NT2/D1 (cell line): ENCODE measurements at regions not wholly inside any gene's neighbourhood (a gene's known extent, or its start where the extent isn't known, plus 50 kb on each side); places are given as distances from the start of the nearest gene placed in this dataset.
"Not testable (repeated sequence)": the region's sequence is repeated elsewhere in the genome, so short reads cannot be mapped to it uniquely, and the experiment has no call there.

Source experiments
- DNase-seq: peaks from one replicate; pipeline ENCODE4 v3.0.0-alpha.2; 2011; ENCODE audit warnings: low read depth, low spot score
- H3K27me3 ChIP-seq: 2 replicates; pipeline ENCODE4 v1.6.0; 2011; ENCODE audit warnings: mild to moderate bottlenecking; ENCODE audit not compliant: insufficient read length, insufficient read depth
- H3K36me3 ChIP-seq: 2 replicates; pipeline ENCODE4 v1.6.1; 2011; ENCODE audit warnings: mild to moderate bottlenecking, low read length, mixed read lengths; ENCODE audit not compliant: insufficient read depth, insufficient read length
- H3K4me1 ChIP-seq: 2 replicates; pipeline ENCODE4 v1.5.1; 2011; ENCODE audit not compliant: insufficient read depth, insufficient read length
- H3K4me3 ChIP-seq: 2 replicates; pipeline ENCODE4 v1.5.1; 2011; ENCODE audit warnings: low read depth; ENCODE audit not compliant: insufficient read length
- H3K9ac ChIP-seq: 2 replicates; pipeline ENCODE4 v1.6.0; 2011; ENCODE audit warnings: low read depth; ENCODE audit not compliant: insufficient read length
- H3K9me3 ChIP-seq: 2 replicates; pipeline ENCODE4 v1.5.1; 2011; ENCODE audit warnings: mild to moderate bottlenecking, low read length; ENCODE audit not compliant: insufficient read depth
- SUZ12 ChIP-seq: IDR thresholded peaks from 2 replicates; pipeline ENCODE4 v1.6.1; 2011; ENCODE audit not compliant: insufficient read length, insufficient read depth; ENCODE audit errors: extremely low read depth
- YY1 ChIP-seq: IDR thresholded peaks from 2 replicates; pipeline ENCODE4 v1.6.1; 2011; ENCODE audit not compliant: insufficient read length, insufficient read depth
- ZNF274 ChIP-seq: IDR thresholded peaks from 2 replicates; pipeline ENCODE4 v1.6.1; 2011; ENCODE audit warnings: mild to moderate bottlenecking, low read depth, low read length

DNA sequence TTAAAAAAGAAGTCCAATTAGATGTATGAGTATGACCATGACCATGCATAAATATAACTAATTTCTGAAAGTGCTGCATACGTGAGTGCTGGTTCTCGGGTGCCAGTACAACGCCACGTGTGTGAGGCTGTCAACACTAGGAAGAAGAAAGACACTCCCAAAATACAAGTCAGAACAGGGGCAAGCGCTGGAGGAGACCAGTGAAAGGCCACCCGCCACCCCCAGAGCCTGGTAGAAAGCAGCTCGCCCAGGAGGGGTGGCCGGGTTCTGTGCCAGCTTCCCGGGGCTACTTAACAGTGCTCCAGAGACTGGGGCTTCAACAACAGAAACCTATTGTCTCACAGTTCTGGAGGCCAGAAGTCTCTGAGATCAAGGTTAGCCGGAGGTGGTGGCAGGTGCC, 147.6 kb downstream of the RTP5 start:
- no peak overlapping the region for H3K9ac ChIP-seq
- no peak for TF ChIP-seq ZNF274
- TF ChIP-seq SUZ12 = no peak
- no peak for TF ChIP-seq YY1
- H3K27me3 ChIP-seq = peaks cover 3% of the 10 kb centered on the region
- no peak for DNase-seq
- no peaks in the 10 kb centered on the region for H3K36me3 ChIP-seq
- peaks cover 2% of the 10 kb centered on the region for H3K4me1 ChIP-seq
- no peaks in the 10 kb centered on the region; the same call in 1 of the 2 replicates for H3K9me3 ChIP-seq
- H3K4me3 ChIP-seq = no peak overlapping the region

DNA sequence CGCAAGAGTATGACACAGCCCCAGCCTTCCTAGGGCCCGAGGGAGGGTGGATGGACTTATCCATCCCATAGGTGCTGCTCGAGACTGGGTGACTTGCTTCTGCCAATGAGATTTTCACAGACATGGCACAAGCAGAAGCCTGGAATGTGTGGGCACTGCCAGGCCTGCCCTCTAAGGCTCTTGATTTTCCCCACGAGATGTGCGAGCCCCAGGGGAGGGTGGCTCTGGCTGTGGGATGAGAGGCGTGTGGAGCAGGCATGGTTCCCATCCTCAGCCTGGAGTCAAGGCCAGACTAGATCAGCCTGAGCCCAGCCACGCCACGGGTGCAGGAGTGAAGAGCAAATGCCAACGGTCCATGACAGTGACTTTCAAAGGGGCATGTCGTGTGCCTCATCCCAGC, 148.9 kb downstream of the RTP5 start:
- H3K27me3 ChIP-seq = peaks cover 17% of the 10 kb centered on the region
- H3K9me3 ChIP-seq, DNase-seq, H3K36me3 ChIP-seq, H3K4me1 ChIP-seq, H3K9ac ChIP-seq, H3K4me3 ChIP-seq: not testable (repeated sequence)

DNA sequence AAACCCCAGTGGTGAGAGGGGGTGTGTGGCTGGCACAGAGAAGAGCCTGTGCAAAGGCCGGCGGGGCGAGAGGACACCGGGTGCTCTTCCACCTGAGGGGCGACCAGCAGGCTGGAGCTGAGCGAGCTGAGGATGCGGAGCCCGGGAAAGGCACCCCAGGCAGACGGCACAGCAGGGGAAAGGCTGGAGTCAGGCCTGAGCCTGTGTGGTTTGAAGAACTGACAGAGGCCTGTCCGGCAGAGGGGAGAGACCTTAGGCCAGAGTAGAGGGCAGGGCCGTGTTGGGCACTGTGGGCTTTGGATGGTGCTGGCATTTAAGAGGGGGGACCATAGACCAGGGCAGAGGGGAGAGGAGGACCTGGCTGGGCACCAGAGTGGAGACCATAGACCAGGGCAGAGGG, 149.8 kb downstream of the RTP5 start:
- Histone ChIP-seq H3K4me1 (peaks cover 2% of the 10 kb centered on the region), H3K4me3 (no peak overlapping the region), H3K9me3 (no peaks in the 10 kb centered on the region; the same call in 1 of the 2 replicates), H3K36me3 (no peaks in the 10 kb centered on the region), H3K27me3 (peaks cover 21% of the 10 kb centered on the region), H3K9ac (no peak overlapping the region)
- no peak for DNase-seq
- TF ChIP-seq SUZ12 = no peak

DNA sequence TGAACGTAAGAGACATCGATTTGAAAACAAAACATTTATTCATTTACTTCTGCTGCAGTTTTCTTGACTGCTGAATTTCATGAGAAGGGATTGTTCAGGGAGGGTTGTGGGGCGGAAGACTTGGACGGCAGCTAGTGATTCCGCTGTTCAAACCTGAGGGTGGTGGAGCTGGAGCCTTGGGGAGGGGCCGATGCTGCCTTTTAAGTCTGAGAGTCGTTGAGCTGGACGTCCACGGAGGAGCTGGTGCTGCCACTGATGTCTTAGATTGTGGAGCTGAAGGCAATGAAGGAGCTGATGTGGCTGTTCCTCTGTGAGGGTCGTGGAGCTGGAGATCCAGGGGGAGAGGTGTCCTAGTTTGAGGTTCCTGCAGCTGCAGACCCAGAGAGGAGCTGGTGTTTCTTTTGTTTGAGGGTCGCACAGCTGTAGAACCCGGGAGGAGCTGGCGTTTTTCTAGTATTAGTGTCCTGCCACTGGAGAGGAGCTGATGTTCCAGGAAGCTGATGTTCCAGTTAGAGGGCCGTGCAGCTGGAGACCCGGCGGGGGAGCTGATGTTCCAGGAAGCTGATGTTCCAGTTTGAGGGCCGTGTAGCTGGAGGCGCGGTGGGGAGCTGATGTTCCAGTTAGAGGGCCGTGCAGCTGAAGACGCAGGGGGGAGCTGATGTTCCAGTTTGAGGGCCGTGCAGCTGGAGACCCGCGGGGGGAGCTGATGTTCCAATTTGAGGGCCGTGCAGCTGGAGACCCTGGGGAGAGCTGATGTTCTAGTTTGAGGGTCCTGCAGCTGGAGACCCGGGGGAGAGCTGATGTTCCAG, 150.9 kb downstream of the RTP5 start:
- Histone ChIP-seq H3K4me3 (no peak overlapping the region), H3K4me1 (peaks cover 2% of the 10 kb centered on the region), H3K36me3 (no peaks in the 10 kb centered on the region), H3K27me3 (peaks cover 32% of the 10 kb centered on the region), H3K9ac (no peak overlapping the region), H3K9me3 (peaks cover 6% of the 10 kb centered on the region; the same call in 1 of the 2 replicates)
- DNase-seq = no peak
- TF ChIP-seq YY1 (no peak), SUZ12 (no peak), ZNF274 (no peak)

DNA sequence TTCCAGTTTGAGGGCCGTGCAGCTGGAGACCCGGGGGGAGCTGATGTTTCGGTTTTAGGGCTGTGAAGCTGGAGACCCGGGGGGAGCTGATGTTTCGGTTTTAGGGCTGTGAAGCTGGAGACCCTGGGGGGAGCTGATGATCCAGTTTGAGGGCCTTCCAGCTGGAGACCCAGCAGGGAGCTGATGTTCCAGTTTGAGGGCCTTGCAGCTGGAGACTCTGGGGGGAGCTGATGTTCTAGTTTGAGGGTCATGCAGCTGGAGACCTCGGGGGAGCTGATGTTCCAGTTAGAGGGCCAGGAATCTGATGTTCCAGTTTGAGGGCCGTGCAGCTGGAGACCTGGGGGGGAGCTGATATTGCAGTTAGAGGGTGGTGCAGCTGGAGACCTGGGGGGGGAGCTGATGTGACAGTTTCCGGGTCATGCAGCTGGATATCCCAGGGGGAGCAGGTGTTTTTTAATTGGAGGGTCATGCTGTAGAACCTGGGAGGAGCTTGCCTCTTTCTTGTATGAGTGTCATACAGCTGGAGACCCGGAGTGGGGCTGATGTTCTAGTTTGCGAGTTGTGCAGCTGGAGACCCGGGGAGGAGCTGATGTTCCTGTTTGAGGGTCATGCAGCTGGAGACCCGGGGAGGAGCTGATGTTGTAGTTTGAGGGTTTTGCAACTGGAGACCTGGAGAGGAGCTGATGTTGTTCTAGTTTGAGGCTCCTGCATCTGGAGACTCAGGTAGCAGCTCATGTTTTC, 153.2 kb downstream of the RTP5 start:
- Histone ChIP-seq H3K9ac (no peak overlapping the region), H3K9me3 (peaks cover 6% of the 10 kb centered on the region; the same call in 1 of the 2 replicates), H3K27me3 (peaks cover 34% of the 10 kb centered on the region), H3K4me3 (no peak overlapping the region), H3K36me3 (no peaks in the 10 kb centered on the region), H3K4me1 (peaks cover 2% of the 10 kb centered on the region)
- TF ChIP-seq YY1 (no peak), ZNF274 (no peak), SUZ12 (no peak)
- no peak for DNase-seq

DNA sequence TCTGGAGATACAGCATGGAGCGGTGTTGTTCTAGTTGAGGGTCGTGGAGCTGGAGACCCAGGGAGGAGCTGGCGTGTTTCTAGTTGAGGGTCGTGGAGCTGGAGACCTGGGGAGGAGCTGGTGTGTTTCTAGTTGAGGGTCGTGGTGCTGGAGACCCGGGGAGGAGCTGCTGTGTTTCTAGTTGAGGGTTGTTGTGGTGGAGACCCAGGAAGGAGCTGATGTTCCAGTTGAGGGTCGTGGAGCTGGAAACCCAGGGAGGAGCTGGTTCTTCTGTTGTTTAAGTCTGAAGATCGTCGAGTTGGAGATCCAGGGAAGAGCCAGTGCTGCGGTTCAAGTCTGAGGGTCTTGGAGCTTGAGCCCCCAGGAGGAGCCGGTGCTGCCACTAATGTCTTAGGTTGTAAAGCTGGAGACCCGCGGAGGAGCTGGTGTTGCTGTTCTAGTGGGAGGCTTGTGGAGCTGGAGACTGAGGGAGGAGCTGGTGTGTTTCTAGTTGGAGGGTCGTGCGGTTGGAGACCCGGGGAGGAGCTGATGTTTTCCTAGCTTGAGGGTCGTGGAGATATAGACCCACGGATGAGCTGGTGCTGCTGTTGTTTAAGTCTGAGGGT, 155.3 kb downstream of the RTP5 start:
- H3K4me1 ChIP-seq = peaks cover 2% of the 10 kb centered on the region
- no peak overlapping the region for H3K4me3 ChIP-seq
- H3K9me3 ChIP-seq = peaks cover 6% of the 10 kb centered on the region; the same call in 1 of the 2 replicates
- DNase-seq = no peak
- no peaks in the 10 kb centered on the region for H3K36me3 ChIP-seq
- H3K9ac ChIP-seq = no peak overlapping the region
- TF ChIP-seq SUZ12 (no peak), YY1 (no peak), ZNF274 (no peak)
- H3K27me3 ChIP-seq = peaks cover 37% of the 10 kb centered on the region

DNA sequence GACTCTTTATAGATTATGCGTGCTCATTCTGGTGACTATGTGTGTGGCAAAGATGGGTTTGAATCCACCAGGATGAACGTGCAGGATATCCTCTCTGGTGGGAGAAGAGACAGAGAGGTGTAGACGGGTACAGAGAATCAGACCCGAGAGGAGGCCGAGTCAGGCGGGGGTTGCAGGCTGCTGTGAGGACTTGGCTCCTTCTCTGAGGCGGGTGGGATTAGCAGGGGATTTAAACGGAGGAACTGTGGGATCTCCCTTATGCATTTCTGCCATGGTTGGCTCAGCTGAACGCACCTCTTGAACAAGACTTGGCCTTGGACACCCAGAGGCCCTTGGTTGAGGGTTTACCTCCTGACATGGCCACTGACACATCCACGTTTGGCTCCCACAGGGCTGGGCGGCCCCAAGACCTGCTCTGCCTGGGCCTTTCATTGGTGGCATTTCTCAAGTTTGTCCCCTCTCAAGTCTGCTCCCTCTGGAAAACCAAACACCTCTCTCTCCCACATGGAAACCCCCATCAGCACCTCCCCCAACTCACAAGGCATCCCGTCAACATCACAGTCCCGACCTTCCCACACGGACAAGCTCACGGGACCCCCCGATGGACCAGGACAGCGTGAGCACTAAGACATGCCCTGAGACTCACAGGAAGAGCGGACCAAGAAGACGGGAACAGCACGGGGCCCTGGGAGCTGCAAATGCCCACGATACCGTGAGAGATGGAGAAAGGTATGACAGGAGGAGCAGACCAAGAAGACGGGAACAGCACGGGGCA, 158.3 kb downstream of the RTP5 start:
- TF ChIP-seq YY1 = no peak
- no peak for TF ChIP-seq SUZ12
- TF ChIP-seq ZNF274 = no peak
- no peak for DNase-seq
- H3K4me1 ChIP-seq = no peaks in the 10 kb centered on the region
- H3K36me3 ChIP-seq = no peaks in the 10 kb centered on the region
- peaks cover 43% of the 10 kb centered on the region for H3K27me3 ChIP-seq
- H3K9ac ChIP-seq = no peak overlapping the region
- H3K4me3 ChIP-seq = no peak overlapping the region
- peaks cover 6% of the 10 kb centered on the region; the same call in 1 of the 2 replicates for H3K9me3 ChIP-seq
